GM19043 (cell line): ENCODE measurements at regions not wholly inside any gene's neighbourhood (a gene's known extent, or its start where the extent isn't known, plus 50 kb on each side); places are given as distances from the start of the nearest gene placed in this dataset.

Experiments
- ATAC-seq: cut with Tn5 transposase; IDR thresholded peaks from one replicate; pipeline ENCODE4 v1.9.1; 2021; ENCODE audit warnings: low read depth; ENCODE audit not compliant: unreplicated experiment

GRCh38 chr11:32262367-32262766, 171.5 kb downstream of the RCN1 start:
- ATAC-seq = no peak

GRCh38 chr11:32265911-32266310, 169.4 kb downstream of the WT1 start:
- ATAC-seq = no peak

GRCh38 chr11:32266601-32267000, 168.7 kb downstream of the WT1 start:
- ATAC-seq = no peak

DNA sequence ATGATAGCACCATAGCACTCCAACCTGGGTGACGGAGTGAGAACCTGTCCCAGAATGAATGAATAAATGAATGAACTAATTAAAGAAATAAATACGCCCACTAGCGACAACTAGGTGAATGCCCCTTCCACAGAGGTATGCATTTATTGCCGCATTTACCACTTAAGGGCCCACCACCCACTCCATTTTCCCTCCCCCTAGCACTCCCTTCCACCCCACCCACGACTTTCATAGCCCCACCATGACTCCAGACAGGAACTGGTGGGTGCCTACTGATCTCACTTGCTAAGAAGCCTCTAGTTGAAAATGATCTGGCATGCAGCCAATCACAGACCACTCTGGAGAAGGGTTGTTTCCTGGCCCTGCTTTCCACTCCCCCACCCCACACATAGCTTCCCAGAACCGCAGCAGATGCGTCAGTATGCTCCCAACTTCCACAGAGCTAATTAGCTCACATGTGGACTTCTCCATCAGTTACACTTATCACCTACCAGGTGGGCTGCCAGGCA, 167.6 kb downstream of the WT1 start:
- no peak for ATAC-seq

GRCh38 chr11:32273931-32274330, 161.4 kb downstream of the WT1 start:
- no peak for ATAC-seq

DNA sequence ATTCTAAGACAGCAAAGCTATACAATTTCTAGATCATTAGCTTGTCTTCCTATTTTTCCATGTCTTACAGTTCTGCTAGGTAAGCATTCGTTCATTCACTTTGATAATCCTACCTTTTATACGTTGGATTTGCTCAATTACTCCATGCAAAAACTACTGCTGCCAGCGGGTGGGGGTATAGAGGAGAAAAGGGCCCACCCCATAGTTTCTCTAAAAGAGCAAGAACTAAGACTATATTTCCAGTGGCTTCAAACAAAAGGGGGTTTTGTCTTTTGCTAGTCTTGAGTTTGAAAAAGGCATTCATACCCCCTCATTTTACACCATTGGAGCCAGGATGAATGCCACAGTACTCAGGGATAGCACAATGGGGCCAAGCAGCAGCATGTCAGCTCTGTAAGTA, 155.7 kb downstream of the WT1 start:
- no peak for ATAC-seq

GRCh38 chr11:32280339-32280738, 155.0 kb downstream of the WT1 start:
- peak; percentile 84 for ATAC-seq

- no peak for ATAC-seq
Observed at GRCh38 chr11:32288276-32288675, 147.1 kb downstream of the WT1 start.

DNA sequence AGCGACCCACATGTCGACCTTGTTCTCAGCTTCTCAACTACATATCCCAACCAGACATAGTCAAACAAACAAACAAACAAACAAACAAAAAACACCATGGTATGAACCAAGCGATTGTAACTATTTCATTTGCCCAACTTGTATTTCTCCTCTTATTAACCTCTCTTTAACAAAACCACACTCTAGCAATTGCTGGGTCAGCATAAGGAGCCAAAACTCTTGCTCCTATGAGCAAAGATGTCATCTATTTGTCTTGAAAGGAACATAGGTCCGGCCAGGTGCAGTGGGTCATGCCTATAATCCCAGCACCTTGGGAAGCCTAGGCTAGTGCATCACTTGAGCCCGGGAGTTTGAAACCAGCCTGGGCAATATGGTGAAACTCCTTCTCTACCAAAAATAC, 145.6 kb downstream of the WT1 start:
- ATAC-seq = no peak

DNA sequence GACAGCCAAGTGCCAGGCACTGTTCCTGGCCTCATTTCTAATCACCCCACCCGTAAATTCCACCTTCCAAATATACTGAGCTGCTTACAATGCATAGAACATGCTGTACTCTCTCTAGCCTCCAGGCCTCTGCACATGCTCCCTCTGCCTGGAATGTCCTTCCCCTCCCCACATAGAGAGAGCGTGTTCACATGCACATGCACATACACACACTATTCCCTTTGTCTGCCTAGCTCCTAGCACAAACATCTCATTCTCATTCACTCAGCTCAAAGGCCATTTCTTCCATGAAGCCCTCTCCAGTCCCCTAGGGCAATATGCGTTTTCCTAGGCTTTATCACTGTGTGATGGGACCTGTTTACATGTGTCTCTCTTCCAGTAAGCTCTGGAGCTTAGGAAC, 144.6 kb downstream of the WT1 start:
- ATAC-seq = no peak

DNA sequence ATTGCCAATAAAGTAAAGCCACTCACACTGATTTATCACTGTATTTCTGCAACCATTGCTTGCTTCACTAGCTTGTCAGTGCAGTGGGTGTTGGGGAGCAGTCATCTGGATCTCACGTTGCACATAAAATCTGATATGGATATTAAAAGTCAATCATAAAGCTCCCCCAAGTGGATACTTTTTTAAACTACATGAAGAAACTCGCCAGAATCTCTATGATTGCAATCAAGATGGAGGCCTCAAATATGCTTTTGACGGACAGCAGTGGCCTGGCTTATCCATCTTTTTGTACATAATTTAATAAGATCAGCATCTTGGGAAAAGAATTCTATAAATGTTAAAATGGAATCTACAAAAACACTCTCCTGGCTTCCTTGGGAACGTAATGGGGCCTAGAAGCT, 137.7 kb downstream of the WT1 start:
- ATAC-seq = no peak

DNA sequence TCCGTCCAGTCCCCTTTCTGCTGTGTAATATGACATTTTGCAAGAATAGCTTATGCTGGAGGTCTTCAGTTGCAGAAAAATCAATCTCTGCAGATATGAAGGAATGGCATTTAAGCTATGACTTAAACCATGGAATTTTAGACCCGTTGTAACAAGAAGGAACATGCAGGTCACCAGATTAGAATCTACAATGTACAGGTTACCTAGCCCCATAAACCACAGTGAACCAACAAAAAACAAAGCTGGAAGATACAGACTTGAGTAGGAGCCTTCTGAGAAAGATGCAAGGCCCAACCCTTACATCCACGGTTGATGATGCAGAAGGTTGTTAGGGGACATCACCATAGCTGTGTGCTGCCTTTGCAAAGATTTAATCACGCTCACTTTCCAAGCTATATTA, 132.5 kb downstream of the WT1 start:
- ATAC-seq = no peak

DNA sequence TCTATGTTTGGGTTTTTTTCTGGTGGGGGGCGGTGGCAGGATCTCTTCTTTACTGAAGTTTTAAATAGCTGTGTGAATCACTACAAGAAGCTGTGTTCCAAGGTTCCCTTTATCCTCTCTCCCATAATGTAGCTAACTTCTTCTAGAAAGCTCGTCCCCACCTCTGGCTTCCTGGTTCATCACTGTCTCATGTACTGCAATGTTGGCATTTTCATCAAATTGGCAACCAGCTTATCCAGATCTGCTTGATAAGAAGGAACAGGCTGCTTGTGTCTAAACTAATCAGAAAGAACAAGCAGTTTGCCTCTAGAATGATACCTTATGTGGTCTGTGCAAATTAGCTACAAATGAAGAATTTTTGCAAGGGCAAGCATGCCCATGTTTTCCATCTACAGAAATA, 130.8 kb downstream of the WT1 start:
- ATAC-seq = no peak

DNA sequence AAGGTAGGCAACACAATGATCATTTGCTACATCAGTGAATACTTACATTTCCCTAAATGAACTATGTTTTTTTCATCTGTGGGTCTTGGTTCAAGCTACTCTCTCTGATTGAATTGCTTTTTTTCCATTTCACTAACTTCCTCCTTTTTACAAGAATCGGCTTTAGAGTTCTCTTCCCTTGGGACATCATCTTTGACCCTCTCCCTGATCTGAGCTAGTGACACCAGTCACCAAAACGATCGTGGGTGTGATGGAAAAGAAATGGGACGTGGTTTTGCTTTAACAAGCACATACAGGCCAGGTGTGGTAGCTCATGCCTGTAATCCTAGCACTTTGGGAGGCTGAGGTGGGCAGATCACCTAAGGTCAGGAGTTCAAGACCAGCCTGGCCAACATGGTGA, 129.9 kb downstream of the WT1 start:
- ATAC-seq = no peak

- no peak for ATAC-seq
Observed at GRCh38 chr11:32307471-32307870, 127.9 kb downstream of the WT1 start.

DNA sequence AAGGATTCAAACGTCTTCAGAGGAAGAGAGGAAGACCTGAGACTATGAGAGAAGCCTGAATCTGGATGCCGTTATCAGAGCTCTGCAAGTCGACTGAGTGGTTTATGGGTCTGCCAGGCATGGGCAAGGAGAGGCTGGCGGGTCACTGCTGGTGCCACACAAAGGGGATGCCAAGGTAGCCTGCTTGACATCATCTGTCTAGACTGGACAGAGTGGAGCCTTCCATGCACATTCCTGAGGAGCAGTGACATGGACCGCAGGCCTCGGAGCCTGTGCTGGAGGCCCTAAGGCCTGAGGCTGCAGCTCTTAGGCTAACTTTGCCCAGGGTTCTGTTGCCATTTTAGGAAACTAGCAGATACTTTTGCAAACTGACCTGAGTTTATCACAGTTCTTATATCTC, 127.4 kb downstream of the WT1 start:
- no peak for ATAC-seq

GRCh38 chr11:32309530-32310213, 125.7 kb downstream of the WT1 start:
- ATAC-seq = no peak

DNA sequence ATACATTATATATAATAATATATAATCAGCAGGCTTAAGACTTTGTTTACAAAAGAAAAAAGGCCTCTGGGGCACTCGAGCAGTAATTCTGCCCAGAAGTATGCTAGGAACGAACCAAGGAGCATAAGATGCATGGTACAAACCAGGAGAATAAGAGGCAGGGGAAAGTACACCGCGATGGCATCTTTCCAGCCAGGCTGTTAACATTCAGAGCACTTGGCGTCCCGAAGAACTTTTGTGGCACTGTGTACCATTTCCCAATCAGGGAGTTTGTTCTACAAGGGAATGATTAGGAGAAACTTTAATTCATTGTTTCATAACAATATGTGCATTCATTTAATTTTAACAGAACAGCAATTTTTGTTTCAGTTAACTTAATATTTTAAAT, 125.1 kb downstream of the WT1 start:
- no peak for ATAC-seq

DNA sequence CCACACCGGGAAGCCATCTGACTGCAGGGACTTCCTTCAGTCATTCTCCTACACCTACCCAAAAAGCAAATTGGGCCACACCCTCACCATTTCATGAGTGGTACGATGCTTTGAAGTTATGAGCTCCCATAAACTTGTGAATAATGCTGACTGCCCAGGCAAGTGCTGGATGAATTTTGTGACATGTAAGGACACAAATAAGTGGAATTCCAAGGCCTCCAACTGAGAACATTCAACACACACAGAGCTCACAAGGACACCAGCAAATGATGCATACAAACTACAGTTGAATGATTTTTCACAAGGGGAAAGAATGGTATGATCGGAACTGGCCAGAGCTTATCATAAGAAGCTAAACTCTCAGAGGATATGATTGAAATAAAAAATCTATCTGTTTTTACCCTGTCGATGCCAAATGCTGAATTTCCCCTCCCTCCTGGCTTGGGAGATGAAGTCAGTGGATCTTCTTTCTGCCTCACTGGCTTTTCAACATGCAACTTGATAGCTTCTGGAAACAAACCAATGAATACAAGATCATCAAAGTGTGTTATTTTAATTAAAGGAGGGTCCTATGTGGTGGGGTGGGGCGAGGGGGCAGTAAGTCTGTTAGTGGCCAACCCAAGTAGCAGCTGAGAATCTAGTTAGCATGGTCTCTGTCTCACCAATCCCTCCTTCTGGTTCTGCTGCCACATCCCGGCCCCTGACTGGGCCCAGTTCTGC, 123.8 kb downstream of the WT1 start:
- ATAC-seq = no peak

DNA sequence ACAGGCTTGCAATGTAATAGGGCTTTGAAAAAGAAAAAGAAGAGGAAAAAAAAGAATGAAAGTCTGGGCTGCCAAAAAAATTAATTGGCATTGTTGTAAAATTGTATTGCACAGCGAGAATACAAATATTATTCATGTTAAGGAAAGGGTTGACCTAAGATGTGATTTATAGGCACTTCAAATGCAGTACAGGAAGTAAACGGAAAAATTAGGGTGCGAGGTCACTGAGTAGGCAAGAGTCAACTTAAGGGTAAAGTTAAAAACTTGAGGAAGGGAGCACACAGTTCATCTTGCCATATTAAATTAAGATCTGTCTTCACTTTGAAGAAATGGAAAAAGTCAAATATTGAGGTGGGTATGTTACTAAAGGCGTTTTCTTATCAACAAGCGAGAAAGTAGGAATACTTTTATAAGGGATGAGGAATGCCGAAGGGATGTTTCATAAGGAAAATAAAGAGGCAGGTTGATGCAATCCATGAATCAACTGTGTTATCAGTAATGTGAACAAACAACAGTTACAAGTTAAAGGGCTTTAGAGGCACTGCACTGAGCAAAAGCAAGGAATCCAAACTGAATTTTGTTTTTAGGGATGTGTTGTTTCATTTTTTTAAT, 123.0 kb downstream of the WT1 start:
- no peak for ATAC-seq

DNA sequence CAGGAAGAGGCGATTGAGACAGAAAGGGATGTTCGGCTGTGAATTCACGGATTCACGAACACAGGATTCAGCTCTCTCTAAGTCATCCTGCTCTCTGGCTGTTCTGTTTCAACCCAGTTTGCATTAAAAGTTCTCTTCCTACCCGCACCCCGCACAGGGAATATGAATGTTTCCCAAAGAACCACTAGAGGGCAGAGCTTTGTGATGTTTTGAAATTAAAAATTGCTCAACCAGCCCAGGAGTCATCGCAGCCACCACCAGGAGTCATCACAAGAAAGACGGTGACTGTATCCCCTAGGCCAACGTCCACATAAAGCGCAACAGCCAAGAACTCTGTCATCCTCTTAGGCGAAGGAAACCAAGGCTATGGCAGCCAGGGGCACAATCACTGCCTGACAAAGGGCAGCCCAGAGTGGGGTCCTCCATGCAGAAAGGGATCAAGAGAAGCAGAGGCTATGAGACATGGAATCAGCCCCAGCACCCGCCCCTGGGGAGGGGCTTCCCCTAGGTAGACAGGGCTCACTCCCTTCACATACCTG, 122.4 kb downstream of the WT1 start:
- ATAC-seq = no peak

- no peak for ATAC-seq
Observed at GRCh38 chr11:32313477-32313876, 121.9 kb downstream of the WT1 start.
